ENCODE measurements at regions not wholly inside any gene's neighbourhood (a gene's known extent, or its start where the extent isn't known, plus 50 kb on each side); places are given as distances from the start of the nearest gene placed in this dataset.
A peak's percentile ranks its signal among the peaks of the same experiment; 100 is the strongest.

GRCh38 chr13:40466272-40466671 is 200.2 kb downstream of the FOXO1 start:
- H3K27ac ChIP-seq (ENCODE audit: insufficient read depth, low read length): no peak overlapping the region
- no peak overlapping the region for H3K4me2 ChIP-seq (ENCODE audit: extremely low read depth, insufficient read depth, low read length)
- no peaks in the 10 kb centered on the region for H3K36me3 ChIP-seq (ENCODE audit: control insufficient read depth, insufficient read depth, low read length)
- H2AFZ ChIP-seq (ENCODE audit: low read length): no peak overlapping the region
- TF ChIP-seq EZH2 (IDR thresholded peaks at IDR 0.05; ENCODE audit: low read length, missing control alignments): no peak
- TF ChIP-seq, protein P1, sequence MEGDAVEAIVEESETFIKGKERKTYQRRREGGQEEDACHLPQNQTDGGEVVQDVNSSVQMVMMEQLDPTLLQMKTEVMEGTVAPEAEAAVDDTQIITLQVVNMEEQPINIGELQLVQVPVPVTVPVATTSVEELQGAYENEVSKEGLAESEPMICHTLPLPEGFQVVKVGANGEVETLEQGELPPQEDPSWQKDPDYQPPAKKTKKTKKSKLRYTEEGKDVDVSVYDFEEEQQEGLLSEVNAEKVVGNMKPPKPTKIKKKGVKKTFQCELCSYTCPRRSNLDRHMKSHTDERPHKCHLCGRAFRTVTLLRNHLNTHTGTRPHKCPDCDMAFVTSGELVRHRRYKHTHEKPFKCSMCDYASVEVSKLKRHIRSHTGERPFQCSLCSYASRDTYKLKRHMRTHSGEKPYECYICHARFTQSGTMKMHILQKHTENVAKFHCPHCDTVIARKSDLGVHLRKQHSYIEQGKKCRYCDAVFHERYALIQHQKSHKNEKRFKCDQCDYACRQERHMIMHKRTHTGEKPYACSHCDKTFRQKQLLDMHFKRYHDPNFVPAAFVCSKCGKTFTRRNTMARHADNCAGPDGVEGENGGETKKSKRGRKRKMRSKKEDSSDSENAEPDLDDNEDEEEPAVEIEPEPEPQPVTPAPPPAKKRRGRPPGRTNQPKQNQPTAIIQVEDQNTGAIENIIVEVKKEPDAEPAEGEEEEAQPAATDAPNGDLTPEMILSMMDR (conservative IDR thresholded peaks at IDR 0.05 in 1 of 2, IDR thresholded peaks at IDR 0.05 in 1 of 2; ENCODE audit: low read depth in 1 of 2, low read length in 2 of 2): no peak
- no peaks in the 10 kb centered on the region for H3K9me3 ChIP-seq (ENCODE audit: control insufficient read depth, insufficient read depth, low read depth, low read length)
- H4K20me1 ChIP-seq (ENCODE audit: control insufficient read depth, extremely low read depth, insufficient read depth, low read length): no peaks in the 10 kb centered on the region
- no peaks in the 10 kb centered on the region for H3K79me2 ChIP-seq (ENCODE audit: control insufficient read depth, insufficient read depth, low read length)
- no peaks in the 10 kb centered on the region for H3K4me1 ChIP-seq (ENCODE audit: control insufficient read depth, extremely low read depth, insufficient read depth, low read length)
- no peak overlapping the region for H3K4me3 ChIP-seq (replicated peaks in 1 of 4; ENCODE audit: control extremely low read depth in 1 of 4, insufficient read depth in 1 of 4, low read depth in 3 of 4, low read length in 4 of 4)
- no peak overlapping the region for H3K9ac ChIP-seq (ENCODE audit: insufficient read depth, low read length)
- no peak for DNase-seq (ENCODE audit: low read depth in 2 of 2)
- H3K27me3 ChIP-seq (ENCODE audit: control insufficient read depth, insufficient read depth, low read length): no peaks in the 10 kb centered on the region

DNA sequence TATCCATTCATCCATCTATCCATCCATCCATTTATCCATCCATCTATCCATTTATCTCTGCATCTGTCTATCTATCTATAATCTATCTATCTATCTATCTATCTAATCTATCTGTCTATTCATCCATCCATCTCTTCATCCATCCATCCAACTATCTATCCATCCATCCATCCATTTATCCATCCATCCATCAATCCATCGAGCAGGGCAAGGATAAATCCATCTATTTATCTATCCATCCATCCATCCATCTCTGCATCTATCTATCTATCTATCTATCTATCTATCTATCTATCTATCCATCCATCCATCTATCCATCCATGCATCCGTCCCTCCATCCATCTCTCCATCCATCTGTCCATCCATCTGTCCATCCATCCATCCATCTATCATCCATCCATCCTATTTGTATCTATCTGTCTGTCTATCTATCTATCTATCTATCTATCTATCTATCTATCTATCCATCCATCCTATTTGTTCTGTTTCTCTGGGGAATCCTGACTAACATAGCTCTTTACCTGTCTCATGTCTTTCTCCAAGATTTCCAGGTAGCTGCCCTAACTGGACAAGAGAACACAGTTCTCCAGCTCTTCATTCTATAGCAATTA is 198.1 kb downstream of the FOXO1 start:
- Histone ChIP-seq H3K9ac (ENCODE audit: insufficient read depth, low read length) (no peak overlapping the region), H2AFZ (ENCODE audit: low read length) (no peak overlapping the region), H4K20me1 (ENCODE audit: control insufficient read depth, extremely low read depth, insufficient read depth, low read length) (no peaks in the 10 kb centered on the region), H3K79me2 (ENCODE audit: control insufficient read depth, insufficient read depth, low read length) (no peaks in the 10 kb centered on the region), H3K4me1 (ENCODE audit: control insufficient read depth, extremely low read depth, insufficient read depth, low read length) (no peaks in the 10 kb centered on the region), H3K4me3 (replicated peaks in 1 of 4; ENCODE audit: control extremely low read depth in 1 of 4, insufficient read depth in 1 of 4, low read depth in 3 of 4, low read length in 4 of 4) (no peak overlapping the region), H3K9me3 (ENCODE audit: control insufficient read depth, insufficient read depth, low read depth, low read length) (no peaks in the 10 kb centered on the region), H3K27me3 (ENCODE audit: control insufficient read depth, insufficient read depth, low read length) (no peaks in the 10 kb centered on the region), H3K27ac (ENCODE audit: insufficient read depth, low read length) (no peak overlapping the region), H3K36me3 (ENCODE audit: control insufficient read depth, insufficient read depth, low read length) (no peaks in the 10 kb centered on the region), H3K4me2 (ENCODE audit: extremely low read depth, insufficient read depth, low read length) (no peak overlapping the region)
- no peak for DNase-seq (ENCODE audit: low read depth in 2 of 2)
- TF ChIP-seq EZH2 (IDR thresholded peaks at IDR 0.05; ENCODE audit: low read length, missing control alignments): no peak
- TF ChIP-seq, protein P1 (conservative IDR thresholded peaks at IDR 0.05 in 1 of 2, IDR thresholded peaks at IDR 0.05 in 1 of 2; ENCODE audit: low read depth in 1 of 2, low read length in 2 of 2): no peak

GRCh38 chr13:40469581-40470310 is 196.7 kb downstream of the FOXO1 start:
- H3K4me3 ChIP-seq (replicated peaks in 1 of 4; ENCODE audit: control extremely low read depth in 1 of 4, insufficient read depth in 1 of 4, low read depth in 3 of 4, low read length in 4 of 4): no peak overlapping the region
- H3K9ac ChIP-seq (ENCODE audit: insufficient read depth, low read length): no peak overlapping the region
- no peaks in the 10 kb centered on the region for H3K79me2 ChIP-seq (ENCODE audit: control insufficient read depth, insufficient read depth, low read length)
- peak in 1 of 2 donors; percentile 56 for DNase-seq (ENCODE audit: low read depth in 2 of 2)
- no peaks in the 10 kb centered on the region for H3K9me3 ChIP-seq (ENCODE audit: control insufficient read depth, insufficient read depth, low read depth, low read length)
- H4K20me1 ChIP-seq (ENCODE audit: control insufficient read depth, extremely low read depth, insufficient read depth, low read length): no peaks in the 10 kb centered on the region
- H3K4me2 ChIP-seq (ENCODE audit: extremely low read depth, insufficient read depth, low read length): no peak overlapping the region
- H3K4me1 ChIP-seq (ENCODE audit: control insufficient read depth, extremely low read depth, insufficient read depth, low read length): no peaks in the 10 kb centered on the region
- TF ChIP-seq EZH2 (IDR thresholded peaks at IDR 0.05; ENCODE audit: low read length, missing control alignments): no peak
- TF ChIP-seq, protein P1 (conservative IDR thresholded peaks at IDR 0.05 in 1 of 2, IDR thresholded peaks at IDR 0.05 in 1 of 2; ENCODE audit: low read depth in 1 of 2, low read length in 2 of 2): no peak
- no peak overlapping the region for H3K27ac ChIP-seq (ENCODE audit: insufficient read depth, low read length)
- H3K36me3 ChIP-seq (ENCODE audit: control insufficient read depth, insufficient read depth, low read length): no peaks in the 10 kb centered on the region
- H2AFZ ChIP-seq (ENCODE audit: low read length): no peak overlapping the region
- H3K27me3 ChIP-seq (ENCODE audit: control insufficient read depth, insufficient read depth, low read length): no peaks in the 10 kb centered on the region

All from fibroblast of lung (primary cell).